ENCODE measurements at regions not wholly inside any gene's neighbourhood (a gene's known extent, or its start where the extent isn't known, plus 50 kb on each side); places are given as distances from the start of the nearest gene placed in this dataset.

GRCh38 chr17:56659622-56660021 is 66.1 kb downstream of the NOG start:
- TF ChIP-seq CTCF (conservative IDR thresholded peaks at IDR 0.05), result no peak
- TF ChIP-seq EZH2 (IDR thresholded peaks at IDR 0.05; ENCODE audit: low read depth), result no peak
